Neuronal stem cell (in vitro differentiated cells): ENCODE measurements at regions not wholly inside any gene's neighbourhood (a gene's known extent, or its start where the extent isn't known, plus 50 kb on each side); places are given as distances from the start of the nearest gene placed in this dataset.

Experiments
- DNase-seq: peaks from one replicate; pipeline ENCODE4 v3.0.0-alpha.2; 2013; ENCODE audit warnings: low spot score
- H2AFZ ChIP-seq: one replicate; pipeline ENCODE4 v1.6.1; 2013; ENCODE audit warnings: mild to moderate bottlenecking, low read length, inconsistent platforms
- H2AK5ac ChIP-seq: 2 replicates; pipeline ENCODE4 v1.6.1; 2013; ENCODE audit warnings: low read depth, mild to moderate bottlenecking, inconsistent platforms, low read length, moderate library complexity, mixed read lengths
- H2BK120ac ChIP-seq: 2 replicates; pipeline ENCODE4 v1.6.1; 2013; ENCODE audit warnings: low read depth, mild to moderate bottlenecking, inconsistent platforms, low read length, moderate library complexity, mixed read lengths
- H2BK12ac ChIP-seq: one replicate; pipeline ENCODE4 v1.6.1; 2013; ENCODE audit warnings: low read length, inconsistent platforms
- H2BK15ac ChIP-seq: 2 replicates; pipeline ENCODE4 v1.6.1; 2013; ENCODE audit warnings: mild to moderate bottlenecking, low read length, inconsistent platforms, mixed read lengths
- H2BK5ac ChIP-seq: one replicate; pipeline ENCODE4 v1.6.1; 2013; ENCODE audit warnings: inconsistent platforms, mild to moderate bottlenecking, low read length, moderate library complexity
- H3K14ac ChIP-seq: one replicate; pipeline ENCODE4 v1.6.1; 2013; ENCODE audit warnings: low read length, inconsistent platforms
- H3K18ac ChIP-seq: 2 replicates; pipeline ENCODE4 v1.6.1; 2013; ENCODE audit warnings: low read length, inconsistent platforms
- H3K23ac ChIP-seq: 2 replicates; pipeline ENCODE4 v1.6.1; 2013; ENCODE audit warnings: low read depth, mild to moderate bottlenecking, mixed read lengths, low read length, inconsistent platforms; ENCODE audit not compliant: poor library complexity
- H3K27ac ChIP-seq: replicated peaks from 3 replicates; pipeline ENCODE4 v1.5.1; 2013; ENCODE audit warnings: low read length, inconsistent platforms
- H3K27me3 ChIP-seq, 3 experiments: 2 replicates each; pipeline ENCODE4 v1.6.1; 2013; ENCODE audit warnings: low read length in 3 of 3, mild to moderate bottlenecking in 2 of 3, inconsistent platforms in 1 of 3, low read depth in 1 of 3, mixed read lengths in 1 of 3, moderate library complexity in 1 of 3; ENCODE audit not compliant: control insufficient read depth in 3 of 3, insufficient read depth in 3 of 3
- H3K36me3 ChIP-seq, 2 donors: replicated peaks in 1 of 2; 2 replicates each; pipeline ENCODE4 v1.6.1; 2013; ENCODE audit warnings: low read length in 2 of 2; ENCODE audit not compliant: control insufficient read depth in 2 of 2, insufficient read depth in 2 of 2
- H3K4ac ChIP-seq: 2 replicates; pipeline ENCODE4 v1.6.1; 2013; ENCODE audit warnings: inconsistent platforms, mild to moderate bottlenecking, low read length, moderate library complexity
- H3K4me1 ChIP-seq, 2 donors: 1 replicate in 1 of 2; 2 replicates in 1 of 2; pipeline ENCODE4 v1.6.1; 2013; ENCODE audit warnings: low read length in 2 of 2, low read depth in 1 of 2; ENCODE audit not compliant: control insufficient read depth in 2 of 2, insufficient read depth in 1 of 2
- H3K4me2 ChIP-seq: one replicate; pipeline ENCODE4 v1.6.1; 2013; ENCODE audit warnings: mild to moderate bottlenecking, low read length, inconsistent platforms; ENCODE audit not compliant: insufficient read depth, poor library complexity, severe bottlenecking
- H3K4me3 ChIP-seq, 2 donors: 2 replicates each; pipeline ENCODE4 v1.5.1; 2013; ENCODE audit warnings: low read length in 2 of 2, mild to moderate bottlenecking in 2 of 2, inconsistent platforms in 1 of 2, moderate library complexity in 1 of 2
- H3K79me1 ChIP-seq: one replicate; pipeline ENCODE4 v1.6.1; 2013; ENCODE audit warnings: low read depth, mild to moderate bottlenecking, inconsistent platforms, low read length, moderate library complexity
- H3K9ac ChIP-seq: one replicate; pipeline ENCODE4 v1.6.1; 2013; ENCODE audit warnings: mild to moderate bottlenecking, low read depth, low read length, inconsistent platforms; ENCODE audit not compliant: poor library complexity
- H3K9me3 ChIP-seq, 2 donors: replicated peaks in 1 of 2; 2 replicates each; pipeline versions ENCODE3 to v1.6.1; 2013; ENCODE audit warnings: low read length in 2 of 2, mild to moderate bottlenecking in 2 of 2, inconsistent platforms in 1 of 2, low read depth in 1 of 2, mixed read lengths in 1 of 2, moderate library complexity in 1 of 2; ENCODE audit not compliant: control insufficient read depth in 2 of 2, insufficient read depth in 1 of 2
- H4K8ac ChIP-seq: one replicate; pipeline ENCODE4 v1.6.1; 2013; ENCODE audit warnings: low read depth, mild to moderate bottlenecking, inconsistent platforms, low read length, moderate library complexity
- H4K91ac ChIP-seq: one replicate; pipeline ENCODE4 v1.6.1; 2013; ENCODE audit warnings: low read length, low read depth, mild to moderate bottlenecking, inconsistent platforms; ENCODE audit not compliant: poor library complexity
- WGBS, 2 donors: extraction: QIAGEN DNeasy Blood & Tissue Kit; methylation state at CpG; one replicate each; pipeline ENCODE4 v1.1.7; 2013; ENCODE audit warnings: missing lambda C conversion rate in 2 of 2, mixed read lengths in 1 of 2; ENCODE audit not compliant: insufficient read length in 2 of 2, insufficient replicate concordance in 1 of 2; ENCODE audit errors: extremely low coverage in 2 of 2; 5-methylcytosine and 5-hydroxymethylcytosine counted together

DNA sequence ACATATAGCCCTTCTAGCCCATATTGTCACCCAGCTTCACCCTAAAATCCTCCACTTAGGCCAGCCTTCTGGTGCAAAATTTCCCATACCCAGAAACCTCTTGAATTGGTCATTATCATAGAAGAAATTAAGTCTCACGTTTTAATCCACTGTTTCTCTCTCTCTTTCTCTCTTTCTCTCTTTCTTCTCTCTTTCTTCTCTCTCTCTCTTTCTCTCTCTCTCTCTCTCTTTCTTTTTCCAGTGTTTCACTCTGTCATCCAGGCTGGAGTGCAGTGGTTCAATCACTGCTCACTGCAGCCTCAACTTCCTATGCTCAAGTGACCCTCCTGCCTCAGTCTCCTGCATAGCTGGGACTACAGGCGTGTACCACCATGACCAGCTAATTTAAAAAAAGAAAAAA, 363.4 kb downstream of the TMEM167A start:
- Histone ChIP-seq H3K9ac (no peak overlapping the region), H2BK120ac (no peak overlapping the region), H2AFZ (no peak overlapping the region), H3K36me3 (no peaks in the 10 kb centered on the region), H3K4me2 (no peak overlapping the region), H3K18ac (no peak overlapping the region), H3K14ac (no peak overlapping the region), H4K8ac (no peak overlapping the region), H3K79me1 (no peaks in the 10 kb centered on the region), H3K4me3 (no peak overlapping the region), H3K4ac (no peak overlapping the region), H4K91ac (no peak overlapping the region), H3K27ac (no peak overlapping the region), H3K27me3 (no peaks in the 10 kb centered on the region), H2BK15ac (no peak overlapping the region), H3K23ac (no peak overlapping the region), H2BK5ac (no peak overlapping the region), H3K9me3 (no peaks in the 10 kb centered on the region), H3K4me1 (peaks cover 0 to 1% of the 10 kb centered on the region in 2 donors), H2BK12ac (no peak overlapping the region), H2AK5ac (no peak overlapping the region)
- DNase-seq: no peak
- no CpG with 5 or more reads among the region's 2 CpGs for WGBS, 2 donors

DNA sequence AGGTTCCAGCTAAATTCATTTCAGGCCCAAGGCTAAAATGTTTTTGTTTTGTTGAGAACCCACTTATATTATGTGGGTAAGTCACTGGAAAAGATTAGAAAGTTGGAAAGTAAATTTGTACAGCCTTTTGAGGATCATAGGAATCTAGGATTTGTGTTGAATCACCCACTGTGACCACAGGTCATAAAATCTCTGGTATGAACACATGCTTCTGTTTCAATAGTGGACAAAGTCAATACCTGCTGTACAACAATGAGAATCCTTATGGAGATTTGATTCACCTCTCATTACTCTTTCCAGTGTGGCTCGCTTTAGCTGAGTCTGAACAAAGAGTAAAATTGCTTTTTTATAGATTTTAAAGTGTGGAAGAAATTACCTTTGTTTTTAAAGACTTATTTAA, 369.5 kb downstream of the TMEM167A start:
- Histone ChIP-seq H2AFZ (no peak overlapping the region), H3K79me1 (no peaks in the 10 kb centered on the region), H3K14ac (no peak overlapping the region), H2AK5ac (no peak overlapping the region), H3K27me3 (no peaks in the 10 kb centered on the region), H2BK12ac (no peak overlapping the region), H3K4ac (no peak overlapping the region), H2BK15ac (no peak overlapping the region), H3K18ac (no peak overlapping the region), H3K23ac (no peak overlapping the region), H3K4me1 (no peaks in the 10 kb centered on the region), H3K9me3 (no peaks in the 10 kb centered on the region), H2BK5ac (no peak overlapping the region), H3K36me3 (no peaks in the 10 kb centered on the region), H3K27ac (no peak overlapping the region), H4K8ac (no peak overlapping the region), H3K4me3 (no peak overlapping the region), H4K91ac (no peak overlapping the region), H2BK120ac (no peak overlapping the region), H3K4me2 (no peak overlapping the region), H3K9ac (no peak overlapping the region)
- no CpG with 5 or more reads among the region's 1 CpG for WGBS, 2 donors
- no peak for DNase-seq

DNA sequence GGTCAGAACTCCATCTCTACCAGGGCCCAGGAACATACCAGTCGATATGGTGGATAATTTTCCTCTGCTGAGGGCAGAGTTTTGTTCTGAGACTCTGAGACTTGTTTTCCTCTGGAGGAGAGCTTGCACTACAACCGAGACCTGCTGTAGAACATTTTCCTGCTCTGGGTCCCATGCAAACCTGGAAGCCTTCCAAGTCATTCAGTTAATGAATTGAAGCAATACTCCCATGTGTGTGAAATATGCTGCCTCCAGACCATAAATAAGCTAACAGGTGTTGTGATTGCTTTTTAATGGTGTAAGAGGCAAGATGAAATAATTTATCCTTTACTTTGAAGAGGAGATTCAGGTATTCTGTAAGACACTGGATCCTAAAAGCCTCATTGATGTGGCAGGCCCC, 372.8 kb downstream of the TMEM167A start:
- Histone ChIP-seq H3K79me1 (no peaks in the 10 kb centered on the region), H3K4me2 (no peak overlapping the region), H3K4ac (no peak overlapping the region), H3K27ac (no peak overlapping the region), H4K8ac (no peak overlapping the region), H3K9ac (no peak overlapping the region), H3K4me3 (no peak overlapping the region), H3K14ac (no peak overlapping the region), H2BK5ac (no peak overlapping the region), H3K18ac (no peak overlapping the region), H3K23ac (no peak overlapping the region), H2BK12ac (no peak overlapping the region), H2BK15ac (no peak overlapping the region), H2BK120ac (no peak overlapping the region), H3K9me3 (no peaks in the 10 kb centered on the region), H4K91ac (no peak overlapping the region), H3K27me3 (no peaks in the 10 kb centered on the region), H3K4me1 (no peaks in the 10 kb centered on the region), H2AFZ (no peak overlapping the region), H2AK5ac (no peak overlapping the region), H3K36me3 (no peaks in the 10 kb centered on the region)
- no CpG with 5 or more reads among the region's 2 CpGs for WGBS, 2 donors
- DNase-seq: no peak

DNA sequence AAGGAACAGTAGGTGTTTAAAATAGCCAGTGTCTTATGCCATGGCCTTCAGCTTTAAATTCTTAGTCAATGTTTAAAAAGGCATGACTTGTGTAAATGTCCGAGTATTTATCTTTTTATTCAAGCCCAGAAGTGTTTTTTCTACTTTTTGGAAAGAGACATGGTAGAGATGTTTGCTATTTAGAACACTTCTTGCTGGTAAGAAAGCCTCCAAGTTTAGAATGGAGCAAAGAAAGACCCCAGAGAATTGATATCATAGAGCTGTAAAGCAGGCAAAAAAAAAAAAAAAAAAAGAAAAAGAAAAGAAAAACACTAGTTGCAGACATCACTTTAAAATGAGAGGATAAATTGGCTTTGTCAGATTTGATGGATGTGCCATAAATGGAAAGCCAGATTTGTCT, 375.1 kb downstream of the TMEM167A start:
- Histone ChIP-seq H3K14ac (no peak overlapping the region), H3K9me3 (no peaks in the 10 kb centered on the region), H3K9ac (no peak overlapping the region), H4K91ac (no peak overlapping the region), H2AFZ (no peak overlapping the region), H3K4ac (no peak overlapping the region), H2BK5ac (no peak overlapping the region), H2BK12ac (no peak overlapping the region), H3K79me1 (no peaks in the 10 kb centered on the region), H3K23ac (no peak overlapping the region), H2BK120ac (no peak overlapping the region), H3K18ac (no peak overlapping the region), H3K27me3 (no peaks in the 10 kb centered on the region), H2AK5ac (no peak overlapping the region), H3K4me1 (no peaks in the 10 kb centered on the region), H4K8ac (no peak overlapping the region), H2BK15ac (no peak overlapping the region), H3K4me2 (no peak overlapping the region), H3K36me3 (no peaks in the 10 kb centered on the region), H3K27ac (no peak overlapping the region), H3K4me3 (no peak overlapping the region)
- no CpG with 5 or more reads among the region's 1 CpG for whole genome bisulfite sequencing, 2 donors
- DNase-seq: no peak
